ENCODE measurements at regions not wholly inside any gene's neighbourhood (a gene's known extent, or its start where the extent isn't known, plus 50 kb on each side); places are given as distances from the start of the nearest gene placed in this dataset.

GRCh38 chr7:7304705-7305450 is 122.5 kb downstream of the C1GALT1 start:
- no peaks in the 10 kb centered on the region for H3K4me1 Mint-ChIP-seq
- no peak overlapping the region for H3K27ac Mint-ChIP-seq
- ATAC-seq (no peak), DNase-seq (no peak)
- no peak overlapping the region for H3K4me3 Mint-ChIP-seq
- peaks cover 0 to 4% of the 10 kb centered on the region in 2 donors for H3K9me3 Mint-ChIP-seq
- no peaks in the 10 kb centered on the region for H3K27me3 Mint-ChIP-seq

DNA sequence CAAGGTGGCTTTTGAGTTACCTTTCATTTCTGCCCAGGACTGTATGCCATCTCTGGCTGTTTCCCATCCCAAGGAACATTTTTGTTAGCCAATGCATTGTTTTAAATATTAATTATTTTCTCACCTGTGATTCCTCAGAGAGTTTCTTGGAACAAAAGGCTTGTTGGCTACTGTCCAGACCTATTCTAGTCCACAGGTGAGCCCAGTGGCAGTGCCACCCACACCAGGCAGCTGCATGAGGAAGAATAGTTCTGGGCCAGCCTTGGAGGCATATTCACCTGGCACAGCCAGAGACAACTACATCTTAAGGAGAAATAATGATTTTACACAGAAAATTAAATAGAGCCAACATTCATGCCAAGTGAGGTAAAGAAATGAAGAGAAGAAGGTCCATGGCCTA is 123.9 kb downstream of the C1GALT1 start:
- peaks cover 0 to 4% of the 10 kb centered on the region in 2 donors for H3K9me3 Mint-ChIP-seq
- H3K27me3 Mint-ChIP-seq = no peaks in the 10 kb centered on the region
- H3K4me3 Mint-ChIP-seq = no peak overlapping the region
- ATAC-seq (no peak), DNase-seq (no peak)
- H3K4me1 Mint-ChIP-seq = no peaks in the 10 kb centered on the region
- H3K27ac Mint-ChIP-seq = peak overlapping the region in 1 of 2 donors; percentile 1
